ENCODE measurements at regions not wholly inside any gene's neighbourhood (a gene's known extent, or its start where the extent isn't known, plus 50 kb on each side); places are given as distances from the start of the nearest gene placed in this dataset.
"Not testable (repeated sequence)": the region's sequence is repeated elsewhere in the genome, so short reads cannot be mapped to it uniquely, and the experiment has no call there.

DNA sequence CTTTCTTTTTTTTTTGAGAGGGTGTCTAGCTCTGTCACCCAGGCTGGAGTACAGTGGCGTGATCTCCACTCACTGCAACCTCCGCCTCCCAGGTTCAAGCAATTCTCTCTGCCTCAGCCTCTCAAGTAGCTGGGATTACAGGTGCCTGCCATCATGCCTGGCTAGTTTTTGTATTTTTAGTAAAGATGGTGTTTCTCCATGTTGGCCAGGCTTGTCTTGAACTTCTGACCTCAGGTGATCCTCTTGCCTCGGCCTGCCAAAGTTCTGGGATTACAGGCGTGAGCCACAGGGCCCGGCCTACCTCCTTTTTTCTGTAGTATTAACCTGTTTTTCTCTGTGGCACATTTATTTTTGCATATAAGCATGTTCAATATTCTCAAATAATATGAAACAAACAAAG, 90.1 kb upstream of the PNPT1 start:
- not testable (repeated sequence) for TF ChIP-seq CTCF (IDR thresholded peaks at IDR 0.05); RELA (CRISPR knock-in tag; IDR thresholded peaks at IDR 0.05; ENCODE audit: borderline replicate concordance); AR (CRISPR knock-in tag; IDR thresholded peaks at IDR 0.05); ATF2 (CRISPR knock-in tag; IDR thresholded peaks at IDR 0.05; ENCODE audit: borderline replicate concordance, low read depth); HMGXB4 (CRISPR knock-in tag; IDR thresholded peaks at IDR 0.05); ATF1 (CRISPR knock-in tag; IDR thresholded peaks at IDR 0.05); CREB1 (CRISPR knock-in tag; IDR thresholded peaks at IDR 0.05); MYBL2 (CRISPR knock-in tag; IDR thresholded peaks at IDR 0.05); JUN (CRISPR knock-in tag; IDR thresholded peaks at IDR 0.05); FOXJ3 (CRISPR knock-in tag; IDR thresholded peaks at IDR 0.05; ENCODE audit: borderline replicate concordance)
- TF ChIP-seq, protein P1, sequence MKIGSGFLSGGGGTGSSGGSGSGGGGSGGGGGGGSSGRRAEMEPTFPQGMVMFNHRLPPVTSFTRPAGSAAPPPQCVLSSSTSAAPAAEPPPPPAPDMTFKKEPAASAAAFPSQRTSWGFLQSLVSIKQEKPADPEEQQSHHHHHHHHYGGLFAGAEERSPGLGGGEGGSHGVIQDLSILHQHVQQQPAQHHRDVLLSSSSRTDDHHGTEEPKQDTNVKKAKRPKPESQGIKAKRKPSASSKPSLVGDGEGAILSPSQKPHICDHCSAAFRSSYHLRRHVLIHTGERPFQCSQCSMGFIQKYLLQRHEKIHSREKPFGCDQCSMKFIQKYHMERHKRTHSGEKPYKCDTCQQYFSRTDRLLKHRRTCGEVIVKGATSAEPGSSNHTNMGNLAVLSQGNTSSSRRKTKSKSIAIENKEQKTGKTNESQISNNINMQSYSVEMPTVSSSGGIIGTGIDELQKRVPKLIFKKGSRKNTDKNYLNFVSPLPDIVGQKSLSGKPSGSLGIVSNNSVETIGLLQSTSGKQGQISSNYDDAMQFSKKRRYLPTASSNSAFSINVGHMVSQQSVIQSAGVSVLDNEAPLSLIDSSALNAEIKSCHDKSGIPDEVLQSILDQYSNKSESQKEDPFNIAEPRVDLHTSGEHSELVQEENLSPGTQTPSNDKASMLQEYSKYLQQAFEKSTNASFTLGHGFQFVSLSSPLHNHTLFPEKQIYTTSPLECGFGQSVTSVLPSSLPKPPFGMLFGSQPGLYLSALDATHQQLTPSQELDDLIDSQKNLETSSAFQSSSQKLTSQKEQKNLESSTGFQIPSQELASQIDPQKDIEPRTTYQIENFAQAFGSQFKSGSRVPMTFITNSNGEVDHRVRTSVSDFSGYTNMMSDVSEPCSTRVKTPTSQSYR (CRISPR knock-in tag; IDR thresholded peaks at IDR 0.05), result not testable (repeated sequence)
